NCI-H510A (cell line): ENCODE measurements at regions not wholly inside any gene's neighbourhood (a gene's known extent, or its start where the extent isn't known, plus 50 kb on each side); places are given as distances from the start of the nearest gene placed in this dataset.

ENCODE experiments used
- DNase-seq: peaks from one replicate; lab custom pipeline; 2025; lab: John Stamatoyannopoulos, UW

DNA sequence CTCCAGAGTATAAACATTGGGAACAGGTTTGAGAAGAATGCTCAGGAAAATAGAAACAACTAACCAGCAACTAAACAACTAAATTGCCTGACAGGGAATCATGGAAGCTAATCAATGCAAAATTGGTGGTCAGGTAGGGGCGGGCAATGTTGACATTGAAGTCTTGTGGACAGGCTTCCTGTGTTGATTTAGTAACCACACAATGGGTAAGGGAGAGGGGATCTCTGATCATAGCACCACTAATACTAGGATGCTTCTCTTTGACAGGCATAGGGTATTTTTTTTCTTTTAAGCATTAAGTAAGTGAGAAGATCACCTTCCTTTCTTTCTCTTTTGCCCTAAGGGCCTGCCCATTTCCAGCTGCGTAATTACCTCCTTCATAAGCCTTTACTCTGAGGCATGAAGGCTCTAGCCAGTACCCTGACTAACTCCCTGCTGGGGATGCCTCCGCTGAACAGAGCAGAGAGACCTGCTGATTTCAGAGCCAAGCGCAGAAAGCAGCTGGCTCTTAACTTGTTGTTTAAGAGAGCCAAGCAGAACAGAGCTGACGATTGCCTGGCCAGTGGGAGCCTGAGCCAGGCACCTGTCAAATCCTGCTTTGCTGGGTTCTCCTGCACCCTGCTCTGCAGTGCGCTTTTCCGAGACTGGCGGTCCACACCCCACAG is 118.7 kb downstream of the BMP2 start:
- DNase-seq: peak; percentile 58

DNA sequence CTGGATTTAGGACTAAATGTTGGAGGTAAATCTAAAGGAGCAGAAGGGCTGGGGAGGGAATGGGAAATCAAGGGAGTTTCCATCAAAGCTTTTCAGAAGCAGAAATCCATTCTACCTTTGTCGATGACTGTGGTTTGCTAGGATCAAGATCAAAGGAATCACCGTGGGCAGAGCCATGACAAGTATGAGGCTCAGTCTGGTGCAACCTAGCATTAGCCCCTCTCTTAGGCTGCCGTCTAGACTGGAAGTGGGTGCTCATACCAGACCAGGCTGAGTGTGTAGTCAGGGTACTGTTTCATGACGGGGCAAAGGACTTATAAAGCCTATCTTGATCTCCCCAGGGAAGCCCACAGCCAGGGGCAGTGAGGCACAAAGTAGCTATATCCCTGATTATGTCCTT is 120.5 kb downstream of the BMP2 start:
- no peak for DNase-seq

- no peak for DNase-seq
Measured at GRCh38 chr20:6888736-6889395, 121.4 kb downstream of the BMP2 start.

DNA sequence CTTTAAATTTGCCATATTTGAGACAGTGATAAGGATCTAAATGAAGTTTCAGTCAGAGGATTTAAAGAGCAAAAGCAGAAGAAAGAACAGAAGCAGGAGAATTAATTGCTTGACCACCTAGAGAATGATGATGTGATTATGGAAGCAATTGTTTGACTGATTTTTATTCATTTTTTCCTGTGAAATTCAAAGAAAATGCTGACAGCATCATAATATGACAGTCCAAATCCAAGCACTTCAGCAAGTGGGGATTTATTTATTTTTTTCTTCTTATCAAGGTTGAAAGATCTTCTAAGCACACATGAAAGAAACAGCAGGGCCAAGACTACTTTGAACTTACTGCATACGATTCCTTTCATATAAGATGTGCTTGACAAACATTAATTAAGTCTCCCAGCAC is 125.2 kb downstream of the BMP2 start:
- DNase-seq: no peak

DNA sequence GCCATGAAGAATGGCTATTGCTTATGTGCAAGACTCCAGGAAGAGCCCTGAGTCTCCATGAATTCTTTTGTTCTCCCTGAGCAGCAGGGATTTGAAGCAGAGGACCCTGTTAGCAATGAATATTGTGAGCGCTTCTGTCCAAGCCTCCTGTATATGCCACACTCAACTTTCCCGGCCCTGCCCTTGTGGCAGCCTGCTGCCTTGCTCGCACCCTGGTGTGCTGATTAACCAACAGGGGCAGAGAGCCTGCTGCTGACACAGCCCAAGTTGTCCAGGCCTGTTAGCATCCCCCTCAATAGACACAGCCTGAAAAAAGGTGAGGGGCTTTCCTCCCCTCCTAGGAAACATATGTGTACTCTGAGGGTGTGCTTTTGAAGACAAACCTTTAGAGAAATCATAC is 131.4 kb downstream of the BMP2 start:
- DNase-seq: no peak

- DNase-seq: no peak
Measured at GRCh38 chr20:6906871-6907270, 139.4 kb downstream of the BMP2 start.

DNA sequence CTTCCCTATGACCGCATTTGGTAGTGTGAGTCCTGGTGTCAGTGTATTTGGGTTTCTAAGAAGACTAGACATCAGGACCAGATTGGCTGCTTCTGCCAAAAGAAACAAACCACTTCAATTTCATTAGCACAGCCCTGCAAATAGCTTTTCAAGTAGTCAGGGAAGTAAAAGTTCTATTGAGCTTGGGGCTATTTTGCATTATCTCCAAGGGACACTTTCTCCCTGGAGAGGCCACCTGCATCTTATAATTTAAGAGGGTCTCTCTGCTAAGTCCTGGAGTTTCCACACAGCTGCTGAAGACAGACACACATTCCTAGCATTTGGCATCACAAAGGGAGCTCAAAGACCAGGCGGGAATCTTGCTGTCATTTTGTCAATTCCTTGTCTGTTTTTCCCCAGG is 141.2 kb downstream of the BMP2 start:
- no peak for DNase-seq

GRCh38 chr20:6909608-6910007 is 142.1 kb downstream of the BMP2 start:
- DNase-seq: no peak

DNA sequence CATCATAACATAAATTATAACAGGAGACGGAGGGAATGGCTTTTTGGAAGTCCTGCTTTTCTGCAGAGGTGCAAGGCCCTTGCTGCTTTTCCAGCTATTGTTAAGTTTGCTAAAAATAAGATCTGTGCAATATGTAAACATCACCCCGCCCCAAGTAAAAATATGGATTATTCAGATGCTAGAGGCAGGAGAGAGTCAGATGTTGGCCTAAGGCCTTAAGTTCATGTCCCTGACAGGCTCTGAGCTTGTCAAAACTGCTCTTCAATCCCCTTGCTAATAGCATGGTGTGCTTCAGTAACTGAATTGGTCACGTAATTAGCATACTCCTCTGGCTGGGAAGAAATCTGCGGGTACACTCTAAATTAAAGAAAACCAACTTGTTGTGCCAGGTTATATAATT is 147.5 kb downstream of the BMP2 start:
- no peak for DNase-seq

GRCh38 chr20:6916938-6917337 is 149.5 kb downstream of the BMP2 start:
- DNase-seq: no peak

- no peak for DNase-seq
Measured at GRCh38 chr20:6919792-6920468, 152.4 kb downstream of the BMP2 start.

DNA sequence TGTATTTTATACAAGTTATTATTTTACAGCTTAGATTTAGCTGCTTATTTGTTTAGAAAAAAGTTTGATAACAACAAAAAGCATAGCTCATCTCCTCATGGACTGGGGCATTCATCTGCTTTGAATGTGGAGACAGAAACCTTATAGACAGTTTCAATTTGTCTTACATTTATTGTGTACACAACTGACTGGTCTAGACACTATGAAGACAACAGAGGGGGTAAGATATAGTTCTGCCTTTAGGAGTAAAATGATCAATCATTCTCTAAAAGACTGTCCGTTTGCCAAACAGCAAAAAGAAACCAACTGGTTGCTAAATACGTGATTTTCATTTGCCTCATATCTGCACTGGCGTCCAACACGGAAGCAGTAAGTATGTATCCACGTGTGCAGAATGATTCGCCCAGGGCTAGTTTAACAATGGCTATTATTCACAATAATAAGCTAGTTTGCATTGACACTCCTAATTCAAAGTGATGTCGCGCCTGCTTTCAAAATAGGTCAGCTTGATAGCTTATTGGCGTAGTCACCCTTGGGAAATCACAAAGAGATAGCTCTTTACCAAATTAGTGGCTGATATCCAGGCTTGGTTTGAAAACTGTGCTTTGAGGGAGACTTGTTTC is 153.6 kb downstream of the BMP2 start:
- DNase-seq: no peak

GRCh38 chr20:6921717-6922386 is 154.4 kb downstream of the BMP2 start:
- DNase-seq: peak; percentile 22

- no peak for DNase-seq
Measured at GRCh38 chr20:6924681-6925080, 157.2 kb downstream of the BMP2 start.

GRCh38 chr20:6925744-6926278 is 158.3 kb downstream of the BMP2 start:
- DNase-seq: no peak

GRCh38 chr20:6940048-6940447 is 172.6 kb downstream of the BMP2 start:
- no peak for DNase-seq

- no peak for DNase-seq
Measured at GRCh38 chr20:6940876-6941275, 173.4 kb downstream of the BMP2 start.

- no peak for DNase-seq
Measured at GRCh38 chr20:6941571-6941970, 174.1 kb downstream of the BMP2 start.

- no peak for DNase-seq
Measured at GRCh38 chr20:6942266-6942665, 174.8 kb downstream of the BMP2 start.

- no peak for DNase-seq
Measured at GRCh38 chr20:6944292-6944691, 176.8 kb downstream of the BMP2 start.

GRCh38 chr20:6953611-6954010 is 186.1 kb downstream of the BMP2 start:
- no peak for DNase-seq

GRCh38 chr20:6954219-6954618 is 186.7 kb downstream of the BMP2 start:
- no peak for DNase-seq
